Fibroblast of pulmonary artery (primary cell): ENCODE measurements at regions not wholly inside any gene's neighbourhood (a gene's known extent, or its start where the extent isn't known, plus 50 kb on each side); places are given as distances from the start of the nearest gene placed in this dataset.

Experiments used
- DNase-seq: peaks from one replicate; pipeline ENCODE4 v3.0.0-alpha.2; 2010; ENCODE audit warnings: low read depth
- H3K4me3 ChIP-seq: replicated peaks from 2 replicates; pipeline ENCODE4 v1.5.1; 2011; ENCODE audit warnings: low read depth, mild to moderate bottlenecking, control low read depth, low read length, moderate library complexity
- TF ChIP-seq, protein P1 (sequence below): IDR thresholded peaks from 2 replicates; pipeline ENCODE4 v1.5.1; 2011; ENCODE audit warnings: mild to moderate bottlenecking, control low read depth, low read length, inconsistent platforms; ENCODE audit errors: missing control alignments

DNA sequence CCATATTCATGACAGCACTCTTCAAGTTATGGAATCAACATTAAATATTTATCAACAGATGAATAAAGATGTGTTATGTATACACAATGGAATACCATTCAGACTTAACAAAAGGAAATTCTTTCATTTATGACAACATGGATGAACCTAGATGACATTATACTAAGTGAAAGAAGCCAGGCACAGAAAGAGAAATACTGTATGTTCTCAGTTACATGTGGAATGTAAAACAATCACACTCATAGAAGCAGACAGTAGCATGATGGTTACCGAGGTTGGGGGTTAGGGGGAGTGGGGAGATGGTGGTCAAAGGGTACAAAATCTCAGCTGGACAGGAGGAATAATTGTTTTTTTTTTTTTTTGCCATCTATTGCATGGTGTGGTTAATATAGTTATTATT lies 431.9 kb downstream of the DMAC1 start:
- no peak for DNase-seq
- TF ChIP-seq, protein P1, sequence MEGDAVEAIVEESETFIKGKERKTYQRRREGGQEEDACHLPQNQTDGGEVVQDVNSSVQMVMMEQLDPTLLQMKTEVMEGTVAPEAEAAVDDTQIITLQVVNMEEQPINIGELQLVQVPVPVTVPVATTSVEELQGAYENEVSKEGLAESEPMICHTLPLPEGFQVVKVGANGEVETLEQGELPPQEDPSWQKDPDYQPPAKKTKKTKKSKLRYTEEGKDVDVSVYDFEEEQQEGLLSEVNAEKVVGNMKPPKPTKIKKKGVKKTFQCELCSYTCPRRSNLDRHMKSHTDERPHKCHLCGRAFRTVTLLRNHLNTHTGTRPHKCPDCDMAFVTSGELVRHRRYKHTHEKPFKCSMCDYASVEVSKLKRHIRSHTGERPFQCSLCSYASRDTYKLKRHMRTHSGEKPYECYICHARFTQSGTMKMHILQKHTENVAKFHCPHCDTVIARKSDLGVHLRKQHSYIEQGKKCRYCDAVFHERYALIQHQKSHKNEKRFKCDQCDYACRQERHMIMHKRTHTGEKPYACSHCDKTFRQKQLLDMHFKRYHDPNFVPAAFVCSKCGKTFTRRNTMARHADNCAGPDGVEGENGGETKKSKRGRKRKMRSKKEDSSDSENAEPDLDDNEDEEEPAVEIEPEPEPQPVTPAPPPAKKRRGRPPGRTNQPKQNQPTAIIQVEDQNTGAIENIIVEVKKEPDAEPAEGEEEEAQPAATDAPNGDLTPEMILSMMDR: no peak
- H3K4me3 ChIP-seq: no peak overlapping the region

DNA sequence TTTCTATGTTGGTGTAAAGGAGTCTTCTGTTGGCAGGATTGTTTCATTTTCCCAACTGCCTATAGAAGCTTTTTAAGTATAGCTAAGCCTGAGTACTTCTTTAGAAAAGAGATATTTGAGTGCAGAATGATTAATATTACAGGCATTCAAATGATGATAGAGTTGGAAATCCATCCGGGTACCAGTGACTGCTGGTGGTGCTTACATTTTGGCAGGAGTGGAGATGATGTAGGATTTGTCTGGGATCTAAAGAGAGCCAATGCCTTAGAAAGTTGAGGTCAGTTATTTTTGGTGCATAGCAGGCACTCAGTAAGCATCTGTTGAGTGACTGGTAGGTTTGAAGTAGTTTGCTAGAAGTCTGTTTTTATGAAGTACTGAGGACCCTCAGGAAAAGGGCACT lies 433.5 kb downstream of the DMAC1 start:
- no peak for DNase-seq
- TF ChIP-seq, protein P1: no peak
- no peak overlapping the region for H3K4me3 ChIP-seq

DNA sequence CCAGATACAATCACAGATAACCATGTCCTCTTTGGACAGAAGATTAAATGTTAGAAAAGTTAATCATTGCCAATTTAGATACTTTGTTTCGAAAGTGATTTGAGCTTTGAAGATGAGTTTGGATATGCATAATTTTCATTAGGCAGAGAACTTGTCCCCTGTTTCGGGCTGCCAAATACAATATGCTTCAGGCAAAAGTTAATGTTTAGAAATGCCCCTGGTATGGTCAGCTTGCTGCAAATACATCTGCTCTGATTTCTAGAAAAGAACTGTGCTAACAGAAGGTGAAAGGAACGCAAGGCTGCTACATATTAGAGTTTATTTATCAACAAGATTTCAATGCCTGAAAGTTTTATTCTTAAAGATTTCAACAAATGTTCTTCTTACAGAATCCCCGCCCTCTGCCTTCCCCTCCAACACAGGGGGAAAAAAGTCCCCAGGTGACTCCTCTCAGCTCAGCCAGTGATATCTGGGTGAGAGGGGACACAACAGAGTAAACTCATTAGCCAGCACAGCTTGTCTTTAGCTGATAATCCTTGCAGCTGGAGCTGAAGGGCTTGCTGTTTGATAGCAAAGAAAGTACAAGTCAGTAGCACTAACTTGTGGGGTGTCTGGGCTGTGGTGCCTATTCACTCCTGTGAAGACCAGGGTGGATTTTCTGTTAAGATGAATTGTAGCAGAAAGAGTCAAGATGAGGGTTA lies 435.7 kb downstream of the DMAC1 start:
- TF ChIP-seq, protein P1: no peak
- no peak for DNase-seq
- H3K4me3 ChIP-seq: no peak overlapping the region

DNA sequence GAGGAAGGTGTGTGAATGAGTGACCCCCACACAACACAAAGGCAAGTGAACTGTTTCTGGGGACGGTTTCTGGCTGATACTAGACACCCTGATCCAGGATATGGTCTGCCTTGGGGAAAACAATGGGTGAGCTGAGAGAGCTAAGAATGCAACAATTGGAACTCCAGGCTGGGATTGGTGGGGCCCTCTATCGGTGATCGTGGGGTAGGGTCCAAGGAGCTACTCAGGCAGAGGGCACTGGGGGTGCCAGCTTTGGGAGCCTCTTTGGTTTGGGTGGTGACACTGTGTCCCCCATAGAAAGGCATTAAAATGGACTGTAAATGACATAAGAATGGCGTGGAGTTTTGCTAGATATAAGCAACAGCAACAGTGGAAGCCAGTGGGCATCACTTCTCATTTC lies 439.1 kb downstream of the DMAC1 start:
- TF ChIP-seq, protein P1: no peak
- DNase-seq: no peak
- no peak overlapping the region for H3K4me3 ChIP-seq

DNA sequence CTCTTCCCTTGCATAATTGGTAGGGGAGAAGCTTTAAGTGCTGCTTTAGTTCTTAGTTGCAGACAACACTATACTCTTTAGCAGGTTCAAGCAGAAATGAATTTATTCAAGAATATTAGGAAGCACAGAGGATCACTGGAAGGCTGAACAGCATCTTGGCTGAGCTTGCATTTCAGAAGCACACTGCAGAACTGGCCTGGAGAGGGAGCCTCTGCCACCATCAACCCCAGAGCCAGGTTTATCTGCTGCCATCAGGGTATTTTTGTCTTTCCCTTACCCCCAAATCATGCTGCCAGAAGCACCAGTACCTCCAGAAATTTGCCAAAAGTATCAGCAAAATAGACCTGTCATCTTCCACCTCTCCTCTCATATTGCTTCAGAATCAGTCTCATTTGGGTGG lies 440.7 kb downstream of the DMAC1 start:
- DNase-seq: peak; percentile 19
- TF ChIP-seq, protein P1: peak; percentile 48
- H3K4me3 ChIP-seq: no peak overlapping the region

DNA sequence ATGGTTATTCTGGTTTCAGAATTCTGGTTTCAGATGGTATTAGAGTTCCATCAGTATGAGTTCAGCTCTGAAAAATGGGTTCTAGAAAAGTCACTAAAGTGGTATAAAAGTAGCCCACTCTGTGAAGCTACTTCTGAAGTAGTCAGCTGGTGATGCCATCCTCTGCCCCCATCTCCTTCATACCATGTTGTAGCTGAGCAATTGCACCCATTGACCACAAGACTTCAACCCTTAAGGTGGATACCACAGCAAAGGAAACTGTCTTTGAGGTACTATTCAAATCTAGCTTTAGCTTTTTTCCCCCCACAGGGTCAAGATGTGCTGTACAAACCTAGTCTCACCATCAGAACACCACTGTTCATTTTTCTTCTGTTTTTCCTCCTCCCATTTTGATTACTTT lies 444.9 kb downstream of the DMAC1 start:
- no peak overlapping the region for H3K4me3 ChIP-seq
- TF ChIP-seq, protein P1: no peak
- DNase-seq: no peak

DNA sequence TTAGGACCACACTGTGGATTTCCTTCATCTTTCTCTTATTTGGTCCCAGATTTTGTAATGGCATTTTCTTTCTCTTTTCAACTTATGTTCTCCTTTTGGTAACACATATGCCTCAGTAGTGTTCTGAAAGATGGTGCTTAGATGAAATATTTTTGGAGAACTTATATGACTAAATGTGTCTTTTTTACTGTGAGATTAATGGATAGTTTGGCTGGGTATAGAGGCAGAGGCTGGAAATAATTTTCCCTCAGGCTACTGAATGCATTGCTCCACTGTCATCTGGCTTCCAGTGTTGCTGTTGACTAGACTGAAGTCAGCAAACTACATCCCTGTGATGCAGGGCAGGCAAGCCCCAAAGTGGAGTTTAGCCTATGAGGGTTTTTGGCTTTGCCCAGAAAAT lies 450.9 kb downstream of the DMAC1 start:
- H3K4me3 ChIP-seq: no peak overlapping the region
- TF ChIP-seq, protein P1: no peak
- no peak for DNase-seq
